Amygdala (tissue), 56 donors: ENCODE measurements at regions not wholly inside any gene's neighbourhood (a gene's known extent, or its start where the extent isn't known, plus 50 kb on each side); places are given as distances from the start of the nearest gene placed in this dataset.

Source experiments
- DNase-seq, 56 donors: peaks; one replicate each; lab custom pipeline; 2025; lab: John Stamatoyannopoulos, UW

DNA sequence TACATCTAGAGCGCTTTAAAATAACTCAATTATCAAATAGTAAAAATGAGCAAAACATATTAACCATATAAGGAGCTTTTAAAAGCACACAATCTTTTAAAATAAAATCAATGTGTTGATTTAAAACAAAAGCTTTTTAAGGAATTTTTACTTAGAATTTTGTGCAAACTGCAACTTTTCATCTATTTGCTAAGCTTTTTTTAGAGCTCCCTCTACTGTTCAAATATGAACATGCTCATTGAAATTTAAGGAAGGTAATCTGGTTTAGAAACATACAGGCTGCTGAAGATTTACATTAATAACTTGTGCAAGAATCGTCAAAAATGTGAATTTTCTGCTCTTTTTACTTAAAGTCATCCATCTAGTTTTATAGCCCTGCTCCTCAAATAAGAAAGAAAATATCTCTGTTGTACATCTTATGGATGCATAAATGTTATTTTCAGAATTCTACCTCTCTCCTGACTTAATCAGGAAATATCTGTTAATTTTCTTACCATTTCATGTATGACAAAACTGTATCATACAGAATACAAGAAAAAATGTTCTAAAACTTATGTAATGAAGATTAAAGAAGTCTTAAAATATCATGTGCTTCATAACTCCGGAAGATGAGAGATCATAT, 469.4 kb upstream of the ROBO2 start:
- DNase-seq, result no peak

DNA sequence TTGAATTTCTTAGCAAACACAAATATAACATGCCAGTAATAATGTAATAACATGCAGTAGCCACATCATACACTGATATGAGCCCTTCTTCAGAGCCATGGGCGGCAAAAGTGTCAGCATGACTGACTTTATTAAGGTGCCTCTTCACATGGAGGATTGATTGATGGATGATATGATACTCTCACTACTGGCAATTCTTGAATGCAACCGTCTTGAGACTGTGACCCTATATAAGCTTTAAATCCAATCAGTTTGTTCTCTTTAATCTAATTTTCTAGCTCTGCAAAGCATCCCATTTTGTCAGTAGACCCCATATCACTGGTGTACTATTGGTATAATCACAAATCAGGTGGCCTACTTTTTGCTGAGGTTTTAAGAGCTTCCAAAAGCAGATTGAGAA, 463.7 kb upstream of the ROBO2 start:
- no peak for DNase-seq

DNA sequence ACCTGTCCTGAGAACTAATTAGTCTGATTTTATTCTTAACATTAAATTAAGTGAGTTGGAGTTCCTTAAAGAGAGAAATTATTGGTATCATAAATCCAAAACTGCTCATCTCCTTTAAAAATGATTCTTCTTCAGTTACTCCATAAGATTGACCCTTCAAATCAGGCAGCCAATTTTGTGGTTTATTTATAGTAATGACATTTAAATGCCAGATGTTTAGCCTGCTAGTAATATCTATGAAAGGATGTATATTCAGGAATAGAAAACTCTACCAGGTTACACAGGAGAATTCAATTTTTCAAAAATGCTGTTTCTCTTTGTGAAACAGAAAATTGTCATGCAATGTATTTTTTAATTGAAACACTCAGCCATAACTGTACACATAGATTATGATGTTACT, 457.8 kb upstream of the ROBO2 start:
- no peak for DNase-seq

DNA sequence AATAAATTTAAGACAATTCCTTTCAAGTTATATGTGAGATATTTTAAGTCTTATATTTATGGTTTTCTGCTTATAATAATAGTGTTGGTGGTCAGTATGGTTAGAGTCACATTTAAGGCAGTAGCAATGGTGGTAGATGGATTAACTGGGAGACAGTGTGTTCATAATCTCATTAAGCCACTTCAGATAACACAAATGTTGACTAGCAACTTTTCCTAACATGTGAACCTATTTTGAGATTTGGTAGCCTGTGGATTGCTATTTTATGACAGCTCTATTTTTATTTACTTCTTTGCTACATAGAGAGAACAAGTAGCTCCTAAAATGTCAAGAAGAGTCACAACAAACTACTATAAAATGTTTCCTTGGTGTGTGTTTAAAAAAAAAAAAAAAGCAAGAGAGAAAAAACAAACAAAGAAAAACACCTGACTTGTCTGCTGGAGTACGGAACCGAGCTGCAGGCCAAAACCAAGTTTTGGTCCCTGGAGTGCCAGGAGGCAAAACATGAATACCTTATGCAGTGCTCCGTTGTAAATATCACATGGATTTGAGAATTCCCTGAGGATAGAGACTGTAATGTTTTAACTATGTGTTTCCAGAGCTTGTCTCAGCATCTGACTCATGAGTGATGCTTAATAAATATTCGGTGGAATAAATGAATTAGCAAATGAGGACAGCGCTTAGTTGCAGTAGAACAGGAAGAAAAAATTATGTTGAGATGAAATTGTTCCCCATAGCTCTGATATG, 457.1 kb upstream of the ROBO2 start:
- DNase-seq, result no peak

DNA sequence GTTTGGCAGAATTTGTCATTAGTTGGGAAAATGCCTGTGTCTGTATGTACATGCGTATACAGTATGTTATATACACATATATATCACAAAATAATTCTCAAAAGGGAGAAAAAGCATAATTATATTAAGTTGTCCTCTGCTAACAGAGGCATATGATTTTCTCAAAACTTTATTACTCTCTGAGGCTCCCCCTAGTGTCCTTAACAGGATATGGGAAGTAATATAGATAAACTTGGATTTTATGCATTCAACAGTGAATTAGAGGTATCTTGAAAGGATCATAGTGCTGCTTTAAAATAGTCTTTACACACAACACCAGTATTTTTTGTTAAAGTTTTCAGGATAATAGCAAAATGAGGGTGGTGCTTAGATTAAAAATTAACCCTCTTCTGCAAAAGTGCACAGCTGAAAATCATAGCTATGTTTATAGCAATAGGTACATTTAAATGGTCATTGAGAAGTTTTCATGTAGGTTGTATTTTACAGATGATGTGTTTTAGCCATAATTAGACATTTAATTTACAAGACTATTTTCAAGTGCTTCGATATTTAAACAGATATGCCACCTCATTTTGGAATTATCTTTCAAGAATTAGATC, 454.0 kb upstream of the ROBO2 start:
- DNase-seq, result no peak

DNA sequence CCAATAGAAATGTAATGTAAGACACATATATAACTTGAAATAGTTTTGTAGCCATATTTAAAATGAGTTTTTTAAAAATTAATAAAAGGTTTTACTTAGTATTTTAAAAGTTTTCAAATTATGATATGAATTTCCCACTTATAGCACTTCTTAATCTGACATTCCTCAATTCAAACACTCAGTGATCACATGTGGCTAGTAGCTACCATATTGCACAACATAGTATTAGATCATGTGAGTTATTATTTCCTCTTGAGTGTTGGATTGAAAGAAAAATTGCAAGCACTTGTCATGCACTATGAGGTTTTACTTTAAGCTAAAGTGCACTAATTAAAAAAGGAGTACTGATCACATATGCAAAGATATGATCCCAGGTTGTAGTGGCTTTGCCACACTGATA, 453.4 kb upstream of the ROBO2 start:
- no peak for DNase-seq

DNA sequence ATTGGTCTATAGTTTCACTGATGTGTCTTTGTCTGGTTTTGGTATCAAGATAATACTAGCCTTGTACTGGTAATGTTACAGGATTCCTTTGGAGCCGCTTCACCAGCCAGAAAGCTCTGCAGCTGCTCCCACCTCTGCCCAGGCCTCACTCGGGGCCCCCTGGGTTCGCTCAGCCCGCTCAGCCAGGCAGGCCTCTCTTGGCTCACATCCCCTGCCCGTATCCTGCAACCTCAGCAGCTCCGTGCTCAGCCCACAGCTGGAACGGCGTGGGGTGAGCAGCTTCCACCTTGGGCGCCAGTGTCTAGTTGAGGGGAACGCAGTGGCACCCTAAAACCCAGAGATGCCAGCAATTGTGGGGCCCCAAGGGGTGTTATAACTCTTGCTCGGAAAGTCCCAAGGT, 429.7 kb upstream of the ROBO2 start:
- DNase-seq, result no peak

DNA sequence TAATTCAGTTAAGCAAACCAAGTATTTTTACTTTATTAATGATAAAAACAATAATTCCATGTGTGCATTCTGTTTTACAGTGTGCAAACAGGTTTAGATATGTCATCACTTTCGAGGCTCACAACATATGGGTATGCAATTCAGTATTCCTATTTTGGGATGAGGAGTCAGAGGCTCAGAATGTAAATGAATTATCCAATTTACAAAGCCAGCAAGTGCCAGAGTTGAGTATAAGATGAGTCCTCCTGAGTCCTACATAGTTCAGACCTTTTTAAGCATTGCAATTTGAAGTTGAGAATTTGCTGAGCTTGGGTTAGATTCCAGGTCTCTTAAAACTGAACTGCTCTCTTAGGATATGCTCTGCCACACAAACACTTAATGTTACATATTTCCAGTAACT, 424.2 kb upstream of the ROBO2 start:
- no peak for DNase-seq

DNA sequence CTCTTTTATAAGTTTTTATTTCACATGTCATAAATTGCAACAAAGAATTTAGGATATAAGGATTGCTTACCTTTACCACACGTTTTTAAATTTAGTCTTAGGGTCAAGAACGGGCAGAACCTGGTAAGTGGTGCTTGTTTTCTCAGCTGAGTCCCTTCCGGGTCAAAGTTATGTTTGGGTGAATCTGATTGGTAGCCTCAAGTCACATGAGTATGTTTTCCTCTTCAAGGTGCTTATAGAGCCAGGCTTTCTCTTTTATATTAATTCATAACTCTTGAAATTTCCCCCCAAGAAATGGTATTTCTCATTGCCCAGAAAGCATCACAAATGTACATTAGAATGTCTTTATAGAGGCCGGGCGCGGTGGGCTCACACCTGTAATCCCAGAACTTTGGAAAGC, 415.7 kb upstream of the ROBO2 start:
- no peak for DNase-seq

DNA sequence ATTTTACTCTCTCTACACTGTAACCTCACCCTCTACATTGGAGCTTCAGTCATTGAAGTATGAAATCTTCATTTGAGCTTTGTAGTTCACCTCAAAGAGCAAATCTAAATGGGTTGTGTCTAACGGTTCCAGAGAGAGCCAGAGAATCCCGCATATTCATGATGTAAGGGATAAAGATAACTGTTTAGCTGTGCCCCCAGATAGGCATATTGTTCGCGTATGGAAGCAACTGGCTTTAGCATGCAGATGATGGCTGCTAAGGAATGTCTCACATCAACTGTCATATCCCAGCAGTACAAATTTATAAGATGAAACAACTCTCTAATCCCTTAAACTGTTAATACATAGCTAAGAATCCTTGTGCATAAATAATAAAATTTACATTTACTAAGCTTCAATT, 412.7 kb upstream of the ROBO2 start:
- DNase-seq, result no peak

DNA sequence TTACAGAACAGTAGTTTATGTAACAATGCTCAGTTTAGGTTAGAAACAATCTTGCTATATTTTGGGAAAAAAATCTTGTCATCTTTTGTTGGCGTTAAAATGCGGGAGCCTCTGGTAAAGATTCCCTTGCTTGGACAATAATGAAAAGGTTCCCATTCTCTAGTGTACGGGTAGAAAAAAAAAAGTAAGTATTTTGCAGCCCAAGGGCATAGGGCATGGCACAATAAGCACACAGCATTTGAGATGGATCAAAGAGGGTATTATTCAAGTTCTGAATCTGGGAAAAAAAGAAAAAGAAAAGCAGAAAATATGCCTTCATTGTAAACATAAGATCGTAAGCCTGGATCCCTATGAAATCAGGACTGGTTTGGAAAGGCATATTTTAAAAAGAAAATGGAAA, 408.6 kb upstream of the ROBO2 start:
- DNase-seq, result no peak

DNA sequence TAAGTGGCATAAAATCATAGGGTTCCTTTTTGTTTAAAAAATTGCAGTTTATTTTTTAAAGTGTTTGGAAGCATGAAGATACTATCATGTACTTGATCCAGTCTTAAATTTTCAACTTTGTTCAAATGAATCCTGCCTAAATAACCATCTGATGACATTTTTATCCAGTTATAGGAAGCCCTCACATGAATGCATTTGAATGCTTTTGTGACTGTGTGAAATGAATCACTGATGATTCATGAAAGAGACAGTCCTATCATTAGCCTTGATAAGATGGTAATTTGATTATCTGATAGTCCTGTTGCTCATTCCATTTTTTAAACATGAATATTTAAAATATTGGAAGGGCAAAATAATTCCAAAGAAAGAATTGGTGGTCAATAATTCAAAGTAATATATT, 401.9 kb upstream of the ROBO2 start:
- DNase-seq, result no peak

DNA sequence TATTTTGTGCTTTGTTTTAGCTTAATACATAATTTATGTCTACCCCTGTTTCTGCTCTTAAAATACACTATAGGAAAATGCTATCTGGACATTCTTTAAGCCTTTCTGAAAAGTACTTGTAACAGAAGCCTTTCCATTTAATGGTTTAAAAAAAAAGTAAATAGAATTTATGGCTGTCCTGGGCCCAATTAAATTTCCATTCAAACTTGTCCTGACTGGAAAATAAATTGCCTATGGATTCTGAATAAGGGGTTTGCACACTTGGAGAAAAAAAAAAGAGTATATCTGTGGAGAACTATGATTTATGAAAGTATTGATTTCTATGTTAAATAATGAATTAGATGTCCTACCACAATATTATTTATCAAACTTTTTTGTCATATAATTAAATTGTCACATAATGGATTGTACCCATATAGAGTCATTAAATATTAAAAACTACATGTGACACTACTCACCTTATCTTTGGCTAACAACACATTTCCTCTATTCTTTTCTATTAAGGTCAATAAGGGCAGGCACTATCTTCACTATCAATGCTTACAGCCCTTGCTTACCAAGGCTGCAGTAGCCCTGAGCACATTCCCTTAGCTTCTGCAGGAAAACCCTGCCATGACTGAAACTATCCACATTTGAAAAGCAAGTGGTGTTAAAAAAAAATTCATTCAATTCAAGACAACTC, 396.1 kb upstream of the ROBO2 start:
- DNase-seq, result no peak

DNA sequence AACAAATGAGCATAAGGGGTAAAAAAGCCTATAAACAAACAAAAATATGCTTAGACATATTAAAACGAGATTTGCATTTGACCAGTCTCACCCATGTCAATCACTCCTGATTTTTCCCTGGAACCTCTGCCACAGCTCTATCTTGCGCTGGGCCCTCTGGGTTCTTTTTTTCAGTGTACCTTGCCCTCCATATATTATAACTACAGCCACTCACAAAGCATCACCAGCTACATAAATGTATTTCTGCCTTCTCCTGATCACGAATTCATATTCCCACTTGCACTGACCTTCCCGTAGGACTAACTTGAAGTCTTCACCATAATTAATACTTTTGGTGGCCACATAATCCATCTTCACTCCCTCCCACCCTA, 395.6 kb upstream of the ROBO2 start:
- DNase-seq, result no peak

DNA sequence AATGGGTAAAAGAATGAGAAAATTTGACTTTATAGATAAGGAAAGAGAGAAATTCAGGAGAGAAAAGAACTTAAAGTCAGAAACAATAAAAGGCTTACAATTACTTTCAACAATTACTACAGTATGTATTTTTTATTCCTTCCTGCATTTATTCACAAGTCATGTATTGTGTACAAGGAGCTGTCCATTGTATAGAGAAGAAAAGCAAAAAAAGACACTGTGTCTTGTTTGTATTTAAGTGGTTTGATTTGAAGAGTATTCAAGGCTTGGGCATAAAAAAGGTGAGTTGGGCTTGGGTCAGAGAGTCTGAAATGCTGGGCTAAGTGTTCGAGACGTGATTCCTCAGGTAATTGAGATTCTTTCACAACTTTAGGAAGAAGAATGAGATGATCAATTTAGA, 394.2 kb upstream of the ROBO2 start:
- DNase-seq, result no peak

DNA sequence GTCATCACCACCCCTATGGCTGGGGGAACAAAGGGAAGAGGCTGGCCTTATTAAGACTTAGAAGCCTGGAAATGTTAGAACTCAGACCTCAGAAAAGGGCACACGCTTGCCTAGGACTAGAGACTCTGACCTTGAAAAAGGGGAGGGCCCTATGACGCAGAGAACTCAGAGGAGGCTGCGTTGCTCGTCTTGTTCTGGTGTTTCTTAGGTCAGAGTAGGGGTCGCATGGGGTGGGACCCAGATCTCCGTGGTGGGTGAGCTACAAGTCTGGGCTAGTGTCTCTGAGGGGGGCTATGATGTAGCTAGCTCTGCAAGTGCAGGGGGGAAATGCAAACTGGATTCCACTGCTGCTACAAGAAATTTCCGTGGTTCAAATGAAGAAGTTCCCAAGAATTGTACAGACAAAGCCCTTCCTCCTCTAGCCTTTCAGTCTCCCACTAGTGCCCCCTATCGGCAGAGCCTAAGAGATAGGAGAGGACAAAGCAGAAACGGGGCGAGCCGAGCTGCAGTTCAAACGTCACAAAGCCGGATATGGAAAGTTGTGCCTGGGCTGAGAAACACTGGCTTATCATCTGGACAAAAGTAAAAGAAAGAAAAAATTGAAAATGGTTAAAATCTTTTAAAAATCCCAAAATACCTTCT, 392.9 kb upstream of the ROBO2 start:
- DNase-seq, result no peak

DNA sequence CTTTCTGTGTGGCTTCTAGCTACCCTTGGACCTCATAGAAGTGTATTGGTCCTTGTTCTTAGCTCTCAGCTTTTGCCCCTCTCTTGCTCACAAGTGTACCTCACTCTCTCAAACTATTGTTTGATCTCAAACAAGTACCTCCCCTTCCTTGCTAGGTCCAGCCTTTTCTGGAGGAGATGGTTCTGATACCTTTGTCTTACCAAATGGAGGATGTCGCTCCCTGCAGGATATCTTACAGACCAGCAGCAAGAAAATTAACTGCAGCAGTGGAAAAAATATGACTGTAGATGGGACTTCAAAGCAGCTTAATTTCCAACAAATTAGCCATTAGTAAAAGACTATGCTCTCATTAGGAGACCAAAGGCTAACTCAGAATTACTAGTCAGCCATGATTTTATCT, 388.1 kb upstream of the ROBO2 start:
- no peak for DNase-seq

DNA sequence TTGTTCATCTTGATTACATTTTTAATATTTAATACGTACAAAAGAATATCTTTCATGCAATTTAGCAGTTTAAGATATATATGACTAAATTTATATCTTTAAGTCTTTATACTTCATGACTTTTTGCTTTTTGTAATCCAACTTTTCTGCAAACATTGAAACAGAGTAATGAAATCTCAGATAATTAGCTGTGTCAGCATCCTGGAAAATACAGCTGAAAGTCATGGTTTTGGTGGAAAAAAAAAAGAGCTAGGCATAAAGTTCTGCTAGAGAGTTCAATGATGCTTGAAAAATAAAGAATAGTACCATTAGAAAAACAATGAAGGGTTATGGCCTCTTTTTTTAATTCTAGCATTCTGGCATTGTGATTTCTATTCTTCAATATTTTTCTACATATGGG, 387.4 kb upstream of the ROBO2 start:
- no peak for DNase-seq

DNA sequence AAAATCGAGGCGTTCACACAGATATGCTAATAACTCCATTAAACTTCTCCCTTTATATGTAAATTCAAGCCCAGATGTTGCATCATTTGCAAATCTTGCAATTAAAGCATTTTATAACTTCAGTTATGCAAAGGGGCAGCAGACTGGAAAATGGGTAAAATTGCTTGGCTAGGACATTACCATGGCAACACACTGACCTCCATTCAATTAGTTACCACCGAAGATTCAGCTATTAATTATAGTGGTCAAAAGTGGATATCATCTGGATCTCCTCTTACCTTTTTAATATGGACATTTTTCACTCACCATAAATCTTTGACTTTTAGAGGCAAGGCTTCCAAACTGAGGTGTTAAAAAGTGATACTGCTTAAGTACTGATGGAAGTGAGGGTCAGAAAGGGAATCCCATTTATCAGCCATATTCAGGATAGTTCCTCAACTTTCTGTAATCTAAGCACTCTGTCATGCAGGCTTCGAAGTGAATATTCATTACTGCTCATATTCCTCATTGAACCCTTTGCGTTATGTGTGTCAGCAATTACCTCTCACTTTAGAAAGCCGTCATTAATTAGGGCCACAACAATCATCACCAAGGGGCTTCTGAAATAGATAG, 386.2 kb upstream of the ROBO2 start:
- DNase-seq, result no peak

DNA sequence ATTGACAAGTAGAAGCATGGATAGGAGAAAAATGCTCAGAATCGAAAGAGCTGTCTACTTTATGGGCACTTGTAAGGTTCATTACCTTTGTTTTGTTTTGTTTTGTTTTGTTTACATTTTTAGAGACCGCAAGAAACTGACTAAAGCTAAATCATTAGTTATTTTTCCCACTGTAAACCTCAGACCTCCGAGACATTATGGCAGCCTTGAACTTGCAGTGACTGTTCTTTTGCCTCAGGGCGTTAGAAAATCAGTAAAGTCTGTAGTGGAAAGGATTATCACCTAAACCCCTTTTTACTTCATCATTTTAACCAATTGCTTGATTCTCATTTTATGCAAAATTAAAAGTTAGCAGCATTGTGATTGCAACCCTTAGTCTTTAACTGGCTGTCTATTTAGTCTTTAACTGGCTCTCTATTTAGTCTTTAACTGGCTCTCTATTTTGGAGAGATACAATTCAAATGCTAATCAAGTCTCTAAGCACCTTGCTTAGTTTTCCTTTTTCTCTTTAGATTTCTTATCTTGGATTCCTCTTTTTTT, 383.3 kb upstream of the ROBO2 start:
- DNase-seq, result no peak

DNA sequence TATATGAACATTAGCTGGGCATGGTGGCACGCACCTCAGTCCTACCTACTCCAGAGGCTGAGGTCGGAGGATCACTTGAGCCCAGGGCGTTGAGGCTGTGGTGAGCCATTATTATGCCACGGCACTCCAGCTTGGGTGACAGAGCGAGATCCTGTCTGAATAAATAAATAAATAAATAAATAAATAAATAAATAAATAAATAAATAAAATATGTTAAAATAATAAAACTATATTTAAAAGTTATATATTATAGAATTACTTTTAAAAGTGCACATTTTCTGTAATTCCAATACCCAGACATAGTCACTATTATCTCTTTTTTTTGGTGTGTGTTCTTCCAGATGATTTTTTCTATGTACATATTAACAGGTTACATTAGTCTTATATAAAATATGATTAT, 382.0 kb upstream of the ROBO2 start:
- DNase-seq, result no peak
